AG09309 (cell line): ENCODE measurements at regions not wholly inside any gene's neighbourhood (a gene's known extent, or its start where the extent isn't known, plus 50 kb on each side); places are given as distances from the start of the nearest gene placed in this dataset.
"Not testable (repeated sequence)": the region's sequence is repeated elsewhere in the genome, so short reads cannot be mapped to it uniquely, and the experiment has no call there.

Experiments
- DNase-seq: peaks from one replicate; pipeline ENCODE4 v3.0.0-alpha.2; 2010; ENCODE audit warnings: low read depth
- H3K4me3 ChIP-seq: 2 replicates; pipeline ENCODE4 v1.5.1; 2011; ENCODE audit warnings: mild to moderate bottlenecking, low read depth, low read length, moderate library complexity; ENCODE audit not compliant: control insufficient read depth
- TF ChIP-seq, protein P1 (sequence below): IDR thresholded peaks from 2 replicates; pipeline ENCODE4 v1.5.1; 2011; ENCODE audit warnings: mild to moderate bottlenecking, low read depth, low read length, inconsistent platforms; ENCODE audit not compliant: insufficient read depth, control insufficient read depth; ENCODE audit errors: missing control alignments

DNA sequence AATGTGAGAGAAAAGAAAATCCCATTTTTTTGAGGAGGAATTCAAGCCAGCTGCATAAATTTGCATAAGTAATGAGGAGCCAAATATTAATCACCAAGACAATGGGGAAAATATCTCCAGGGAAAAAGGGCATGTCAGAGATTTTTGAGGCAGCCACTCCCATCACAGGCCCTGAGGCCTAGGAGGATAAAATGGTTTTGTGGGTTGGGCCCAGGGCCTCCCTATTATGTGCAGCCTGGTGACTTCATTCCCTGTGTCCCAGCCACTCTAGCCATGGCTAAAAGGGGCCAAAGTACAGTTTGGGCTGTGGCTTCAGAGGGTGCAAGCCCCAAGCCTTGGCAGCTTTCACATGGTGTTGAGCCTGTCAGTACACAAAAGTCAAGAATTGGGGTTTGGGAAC is 1051.0 kb upstream of the FOXG1 start:
- TF ChIP-seq, protein P1, sequence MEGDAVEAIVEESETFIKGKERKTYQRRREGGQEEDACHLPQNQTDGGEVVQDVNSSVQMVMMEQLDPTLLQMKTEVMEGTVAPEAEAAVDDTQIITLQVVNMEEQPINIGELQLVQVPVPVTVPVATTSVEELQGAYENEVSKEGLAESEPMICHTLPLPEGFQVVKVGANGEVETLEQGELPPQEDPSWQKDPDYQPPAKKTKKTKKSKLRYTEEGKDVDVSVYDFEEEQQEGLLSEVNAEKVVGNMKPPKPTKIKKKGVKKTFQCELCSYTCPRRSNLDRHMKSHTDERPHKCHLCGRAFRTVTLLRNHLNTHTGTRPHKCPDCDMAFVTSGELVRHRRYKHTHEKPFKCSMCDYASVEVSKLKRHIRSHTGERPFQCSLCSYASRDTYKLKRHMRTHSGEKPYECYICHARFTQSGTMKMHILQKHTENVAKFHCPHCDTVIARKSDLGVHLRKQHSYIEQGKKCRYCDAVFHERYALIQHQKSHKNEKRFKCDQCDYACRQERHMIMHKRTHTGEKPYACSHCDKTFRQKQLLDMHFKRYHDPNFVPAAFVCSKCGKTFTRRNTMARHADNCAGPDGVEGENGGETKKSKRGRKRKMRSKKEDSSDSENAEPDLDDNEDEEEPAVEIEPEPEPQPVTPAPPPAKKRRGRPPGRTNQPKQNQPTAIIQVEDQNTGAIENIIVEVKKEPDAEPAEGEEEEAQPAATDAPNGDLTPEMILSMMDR, result no peak
- DNase-seq, result no peak

DNA sequence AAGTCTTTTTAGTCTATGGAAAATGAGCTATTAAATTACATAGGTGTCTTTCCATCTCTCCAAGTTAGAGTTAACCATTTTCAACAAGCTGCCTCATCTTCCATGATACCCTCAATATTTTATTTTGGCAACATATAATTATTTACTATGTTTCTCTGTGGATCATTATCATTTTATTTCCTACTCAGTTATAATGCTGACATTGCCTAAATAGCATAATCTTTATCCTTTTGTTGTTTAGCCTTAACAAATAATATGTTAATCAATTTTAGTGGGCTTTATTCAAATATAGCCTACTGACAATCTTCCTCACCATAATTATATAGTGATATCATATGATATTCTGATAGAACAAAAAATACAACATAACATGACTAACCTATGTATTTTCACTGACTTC is 1044.8 kb upstream of the FOXG1 start:
- H3K4me3 ChIP-seq, result no peak overlapping the region
- TF ChIP-seq, protein P1, result no peak
- no peak for DNase-seq

More for the DNA sequence above, 1051.0 kb upstream of the FOXG1 start:
- H3K4me3 ChIP-seq, result no peak overlapping the region

DNA sequence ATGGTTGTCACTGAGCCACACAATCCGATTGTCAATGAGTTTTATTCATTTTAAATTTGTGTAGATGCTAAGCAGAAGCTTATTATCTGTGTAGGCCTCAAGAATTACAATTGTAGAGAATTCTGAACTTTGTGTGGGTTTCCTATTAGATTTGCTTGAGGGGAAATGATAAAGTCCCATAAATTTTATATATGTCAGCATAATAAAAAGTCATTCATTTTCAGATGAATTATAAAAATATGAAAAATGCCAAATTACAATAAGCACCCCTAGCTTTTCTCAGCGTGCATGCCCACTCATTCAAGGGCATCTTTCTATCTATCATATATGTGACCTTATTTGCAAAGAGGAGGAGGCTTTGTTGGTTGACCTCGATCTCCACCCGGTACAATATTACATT is 1041.1 kb upstream of the FOXG1 start:
- H3K4me3 ChIP-seq, result no peak overlapping the region
- TF ChIP-seq, protein P1, result no peak
- no peak for DNase-seq

DNA sequence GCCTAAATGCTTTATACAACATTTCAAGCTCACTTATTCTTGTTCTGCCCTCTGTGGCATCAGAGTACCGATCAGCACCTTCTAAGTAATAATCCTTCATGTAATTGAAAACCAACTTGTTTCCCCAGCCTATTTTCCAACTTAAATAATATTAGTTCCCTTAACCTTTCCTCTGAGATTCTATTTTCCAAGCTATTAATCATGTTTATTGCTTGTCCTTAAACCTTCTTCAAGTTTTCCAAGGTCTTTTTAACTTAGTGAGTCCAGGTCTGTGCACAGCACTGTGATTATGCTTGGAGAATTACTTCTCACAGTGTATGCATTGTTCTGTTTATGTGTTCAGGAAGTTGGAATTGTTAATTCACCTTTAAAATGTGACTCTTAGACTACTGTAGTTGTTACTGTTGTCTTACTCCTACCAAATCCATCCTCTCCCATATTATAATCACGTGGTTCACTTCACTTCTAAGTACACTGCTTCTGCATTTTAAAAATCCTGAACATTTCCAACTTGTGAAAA is 1039.3 kb upstream of the FOXG1 start:
- DNase-seq, result no peak
- TF ChIP-seq, protein P1, result no peak
- H3K4me3 ChIP-seq, result no peak overlapping the region

DNA sequence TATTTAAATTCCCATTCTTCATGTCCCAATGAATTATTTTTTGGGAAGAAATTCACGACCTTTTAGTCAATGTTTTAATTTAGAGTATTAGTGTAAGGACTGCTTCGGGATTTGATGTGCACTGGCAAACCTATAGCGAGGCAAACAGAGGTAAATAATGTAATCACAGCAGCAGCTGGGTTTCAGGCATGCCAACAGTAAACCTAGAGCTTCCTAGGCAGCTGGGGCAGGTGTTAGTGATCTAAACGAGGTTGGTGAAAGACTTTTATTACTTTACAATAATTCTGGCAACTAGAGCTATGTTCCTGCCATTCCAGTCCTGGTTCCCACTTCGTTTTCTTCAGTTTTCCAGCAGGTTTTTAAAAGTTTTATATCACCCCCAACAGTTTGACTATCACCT is 1036.4 kb upstream of the FOXG1 start:
- TF ChIP-seq, protein P1, result no peak
- no peak overlapping the region for H3K4me3 ChIP-seq
- DNase-seq, result no peak

DNA sequence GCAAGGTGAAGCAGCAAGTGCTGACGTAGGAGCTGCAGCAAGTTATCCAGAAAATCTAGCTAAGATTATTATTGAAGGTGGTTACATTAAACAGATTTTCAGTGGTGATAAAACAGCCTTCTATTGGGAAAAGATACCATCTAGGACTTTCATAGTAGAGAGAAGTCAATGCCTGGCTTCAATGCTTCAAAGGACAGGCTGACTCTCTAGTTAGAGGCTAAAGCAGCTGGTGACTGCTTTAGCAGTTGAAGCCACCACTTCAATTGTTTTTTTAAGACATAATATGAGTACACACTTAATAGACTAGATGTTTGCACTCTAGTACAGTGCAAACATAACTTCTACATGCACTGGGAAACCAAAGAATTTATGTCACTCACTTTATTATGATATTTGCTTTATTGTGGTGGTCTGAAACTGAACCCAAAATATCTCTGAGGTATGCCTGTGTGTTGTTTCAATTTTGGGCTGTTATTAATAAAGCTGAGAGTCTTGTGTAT is 1026.9 kb upstream of the FOXG1 start:
- H3K4me3 ChIP-seq, result no peak overlapping the region
- TF ChIP-seq, protein P1, result no peak
- DNase-seq, result no peak

DNA sequence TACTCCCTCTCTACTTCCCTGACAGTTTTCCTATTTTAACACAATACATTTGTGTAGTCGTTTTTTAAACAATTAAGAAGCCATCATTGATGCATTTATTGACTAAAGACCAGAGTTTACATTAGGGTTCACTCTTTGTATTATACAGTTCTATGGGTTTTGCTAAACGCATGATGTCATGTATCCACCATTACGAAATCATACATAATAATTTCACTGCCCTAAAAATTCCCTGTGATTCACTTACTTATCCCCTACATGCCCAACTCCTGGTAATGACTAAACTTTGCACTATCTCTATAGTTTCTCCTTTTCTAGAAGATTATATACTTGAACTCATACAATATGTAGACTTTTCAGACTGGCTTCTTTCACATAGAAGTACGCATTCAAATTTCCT is 1016.5 kb upstream of the FOXG1 start:
- DNase-seq, result no peak
- no peak overlapping the region for H3K4me3 ChIP-seq
- TF ChIP-seq, protein P1, result no peak

DNA sequence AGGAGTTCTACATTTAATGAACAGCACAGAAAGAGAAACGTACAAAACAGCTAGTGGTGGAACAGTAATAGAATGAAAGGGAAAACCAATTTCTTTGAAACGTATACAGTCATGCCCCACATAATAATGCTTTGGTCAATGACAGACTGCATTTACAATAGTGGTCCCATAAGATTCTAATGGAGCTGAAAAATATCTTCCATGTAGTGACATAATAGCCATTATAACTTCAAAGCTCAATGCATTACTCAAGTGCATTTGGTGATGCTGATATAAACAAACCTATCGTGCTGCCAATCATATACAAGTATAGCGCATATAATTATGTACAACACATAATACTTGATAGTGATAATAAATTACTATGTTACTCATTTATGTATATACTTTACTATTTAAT is 1008.9 kb upstream of the FOXG1 start:
- DNase-seq, H3K4me3 ChIP-seq: not testable (repeated sequence)

DNA sequence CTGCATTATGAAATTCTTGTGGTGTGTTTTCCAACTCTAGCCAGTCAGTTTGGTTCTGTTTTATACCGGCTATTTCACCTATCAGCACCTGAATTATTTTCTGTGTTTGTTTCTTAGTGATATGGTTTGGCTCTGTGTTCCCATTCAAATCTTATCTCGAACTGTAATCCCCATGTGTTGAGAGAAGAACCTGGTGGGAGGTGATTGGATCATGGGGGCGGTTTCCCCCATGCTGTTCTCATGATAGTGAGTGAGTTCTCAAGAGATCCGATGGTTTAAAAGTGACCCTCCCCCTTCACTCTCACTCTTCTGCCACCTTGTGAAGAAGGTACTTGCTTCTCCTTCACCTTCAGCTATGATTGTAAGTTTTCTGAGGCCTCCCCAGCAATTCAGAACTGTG is 1006.2 kb upstream of the FOXG1 start:
- DNase-seq, H3K4me3 ChIP-seq: not testable (repeated sequence)
